GM06990 (cell line): ENCODE measurements at regions not wholly inside any gene's neighbourhood (a gene's known extent, or its start where the extent isn't known, plus 50 kb on each side); places are given as distances from the start of the nearest gene placed in this dataset.

Experiments used
- DNase-seq: peaks from one replicate; pipeline ENCODE4 v3.0.0-alpha.2; 2011; ENCODE audit not compliant: insufficient read length; ENCODE audit errors: extremely low read depth
- H3K27me3 ChIP-seq: replicated peaks from 2 replicates; pipeline ENCODE4 v1.6.0; 2011; ENCODE audit warnings: low read length; ENCODE audit not compliant: control insufficient read depth, insufficient read depth
- H3K36me3 ChIP-seq: 2 replicates; pipeline ENCODE4 v1.5.1; 2011; ENCODE audit warnings: low read length; ENCODE audit not compliant: control insufficient read depth, insufficient read depth
- H3K4me3 ChIP-seq: replicated peaks from 2 replicates; pipeline ENCODE4 v1.5.1; 2011; ENCODE audit warnings: low read depth, mild to moderate bottlenecking, control low read depth, low read length
- CTCF ChIP-seq: IDR thresholded peaks from 2 replicates; pipeline ENCODE4 v1.5.1; 2011; ENCODE audit warnings: low read length, control low read depth, mild to moderate bottlenecking, inconsistent platforms; ENCODE audit not compliant: insufficient read depth, poor library complexity, severe bottlenecking

DNA sequence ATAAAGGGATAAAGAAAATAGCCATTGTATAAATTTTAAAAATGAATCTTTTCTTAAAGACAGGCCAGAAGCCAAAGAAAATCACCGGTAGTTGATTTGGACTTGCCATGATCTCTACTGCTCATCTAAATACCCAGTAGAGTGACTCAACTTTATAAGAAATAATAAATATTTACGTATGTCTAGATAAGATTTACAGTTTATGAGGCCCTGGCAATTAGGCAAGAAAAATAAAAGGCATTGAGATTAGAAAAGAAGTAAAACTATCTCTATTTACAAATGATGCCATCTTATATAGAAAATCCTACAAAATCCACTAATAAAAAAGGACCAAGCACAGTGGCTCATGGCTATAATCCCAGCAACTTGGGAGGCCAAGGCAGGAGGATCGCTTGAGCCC, 765.5 kb upstream of the HTR2C start:
- no peak for TF ChIP-seq CTCF
- H3K36me3 ChIP-seq, result no peaks in the 10 kb centered on the region
- DNase-seq, result no peak
- no peaks in the 10 kb centered on the region for H3K27me3 ChIP-seq
- H3K4me3 ChIP-seq, result no peak overlapping the region

- H3K4me3 ChIP-seq, result no peak overlapping the region
- DNase-seq, result no peak
- H3K36me3 ChIP-seq, result no peaks in the 10 kb centered on the region
- H3K27me3 ChIP-seq, result no peaks in the 10 kb centered on the region
- no peak for TF ChIP-seq CTCF
Measured at GRCh38 chrX:113804819-113805218, 779.1 kb upstream of the HTR2C start.

DNA sequence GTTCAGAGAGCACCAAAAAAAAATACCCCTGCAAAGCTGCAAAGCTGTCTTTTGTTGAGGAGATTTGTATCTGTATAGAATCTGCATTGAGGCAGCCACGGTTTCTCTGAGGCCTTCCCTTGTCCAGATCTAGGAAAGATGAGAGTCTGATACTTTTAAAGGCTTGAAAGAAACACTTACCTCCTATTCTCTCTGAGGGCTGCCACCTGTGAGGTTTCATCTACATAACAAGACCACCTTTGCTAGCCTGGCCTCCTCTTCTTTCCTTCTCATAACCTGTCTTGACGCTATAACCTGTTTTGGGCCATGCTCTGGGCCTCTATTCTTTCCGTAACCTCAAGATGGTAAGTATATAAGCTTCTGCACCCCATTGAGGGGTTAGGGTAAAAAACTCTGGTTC, 779.6 kb upstream of the HTR2C start:
- Histone ChIP-seq H3K36me3 (no peaks in the 10 kb centered on the region), H3K4me3 (no peak overlapping the region), H3K27me3 (no peaks in the 10 kb centered on the region)
- TF ChIP-seq CTCF, result no peak
- no peak for DNase-seq

GRCh38 chrX:113802837-113803236, 781.0 kb upstream of the HTR2C start:
- no peak for DNase-seq
- TF ChIP-seq CTCF, result no peak
- H3K27me3 ChIP-seq, result no peaks in the 10 kb centered on the region
- H3K4me3 ChIP-seq, result no peak overlapping the region
- H3K36me3 ChIP-seq, result no peaks in the 10 kb centered on the region

DNA sequence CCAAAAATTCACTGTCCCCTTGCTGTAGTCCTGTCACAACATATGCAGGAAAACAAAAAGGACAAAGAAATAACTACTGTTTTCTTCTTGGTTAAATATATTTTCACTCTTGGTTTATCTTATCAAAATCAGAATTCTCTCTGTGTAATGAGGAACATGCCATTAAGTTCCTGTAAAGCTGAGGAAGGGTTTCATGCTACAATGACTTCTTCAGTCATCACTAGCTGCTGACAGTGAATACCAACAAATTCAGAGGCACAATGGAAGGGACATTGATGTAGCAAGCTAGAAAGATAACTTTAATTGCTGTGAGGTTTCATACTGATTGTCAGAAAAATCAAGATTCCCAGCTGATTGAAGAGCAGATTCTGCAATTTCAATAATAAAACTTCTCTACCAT, 782.9 kb upstream of the HTR2C start:
- Histone ChIP-seq H3K27me3 (no peaks in the 10 kb centered on the region), H3K36me3 (no peaks in the 10 kb centered on the region), H3K4me3 (no peak overlapping the region)
- no peak for TF ChIP-seq CTCF
- no peak for DNase-seq

DNA sequence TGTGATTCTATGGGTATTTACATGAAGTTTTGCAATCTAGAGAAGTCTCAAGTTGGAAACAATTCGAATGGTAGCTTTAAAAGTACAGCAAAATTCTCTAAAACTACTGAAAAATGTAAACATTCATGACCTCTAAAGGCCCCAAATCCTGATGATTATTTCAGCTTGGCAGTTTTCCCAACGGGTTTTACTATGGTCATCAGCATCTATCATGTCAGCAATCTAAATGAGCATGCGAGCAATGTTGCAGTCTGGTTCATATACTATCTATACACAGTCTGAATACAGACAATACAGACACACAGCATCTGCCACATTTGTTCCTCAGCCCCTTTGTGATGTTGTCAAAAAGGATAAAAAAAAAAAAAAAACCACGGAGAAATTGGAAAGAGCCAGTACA, 790.3 kb upstream of the HTR2C start:
- no peak for DNase-seq
- Histone ChIP-seq H3K27me3 (no peaks in the 10 kb centered on the region), H3K36me3 (no peaks in the 10 kb centered on the region), H3K4me3 (no peak overlapping the region)
- no peak for TF ChIP-seq CTCF
